ENCODE measurements at regions not wholly inside any gene's neighbourhood (a gene's known extent, or its start where the extent isn't known, plus 50 kb on each side); places are given as distances from the start of the nearest gene placed in this dataset.

DNA sequence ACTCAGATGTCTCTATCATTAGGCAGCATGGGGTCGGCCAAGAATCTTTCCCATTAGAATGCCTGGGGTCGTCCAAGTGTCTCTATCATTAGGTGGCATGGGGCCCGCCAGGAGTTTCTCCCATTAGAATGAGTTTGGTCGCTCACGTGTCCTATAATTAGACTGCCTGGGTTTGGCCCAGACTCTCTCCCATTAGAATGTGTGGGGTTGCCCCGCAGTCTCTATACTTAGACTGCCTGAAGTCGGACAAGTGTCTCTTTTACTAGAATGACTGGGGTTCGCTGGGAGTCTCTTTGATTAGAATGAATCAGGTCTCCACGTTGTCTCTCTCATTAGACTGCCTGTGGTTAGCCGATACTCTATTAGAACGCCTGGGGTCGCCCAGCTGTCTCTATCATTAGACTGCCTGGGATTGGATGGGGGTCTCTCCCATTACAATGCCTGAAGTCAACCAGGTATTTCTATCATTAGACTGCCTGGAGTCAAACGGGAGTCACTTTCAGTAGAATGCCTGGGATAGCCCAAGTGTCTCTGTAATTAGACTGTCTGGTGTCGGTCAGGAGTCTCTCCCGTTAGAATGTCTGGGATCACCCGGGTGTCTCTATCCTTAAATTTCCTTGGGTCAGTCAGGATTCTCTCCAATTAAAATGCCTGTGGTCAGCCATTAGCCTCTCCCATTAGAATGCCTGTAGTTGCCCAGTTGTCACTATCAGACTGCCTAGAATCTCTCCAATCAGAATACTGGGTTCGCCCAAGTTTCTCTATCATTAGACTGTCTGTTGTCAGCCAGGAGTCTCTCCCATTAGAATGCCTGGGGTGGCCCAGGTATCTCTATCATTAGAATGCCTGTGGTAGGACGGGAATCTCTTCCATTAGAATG lies 1454.1 kb downstream of the UQCRFS1 start:
- intact Hi-C loops (cut with DNase I) = no loop called here
- Histone ChIP-seq H3K36me3 (replicated peaks in 1 of 2) (no peaks in the 10 kb centered on the region), H3K9me3 (replicated peaks in 1 of 3) (no peaks in the 10 kb centered on the region), H3K4me3 (no peak overlapping the region), H3K27ac (no peak overlapping the region), H3K4me1 (replicated peaks in 1 of 2) (no peaks in the 10 kb centered on the region), H3K27me3 (no peaks in the 10 kb centered on the region)
- no peak for TF ChIP-seq POLR2A (IDR thresholded peaks at IDR 0.05)
- TF ChIP-seq, protein P1, sequence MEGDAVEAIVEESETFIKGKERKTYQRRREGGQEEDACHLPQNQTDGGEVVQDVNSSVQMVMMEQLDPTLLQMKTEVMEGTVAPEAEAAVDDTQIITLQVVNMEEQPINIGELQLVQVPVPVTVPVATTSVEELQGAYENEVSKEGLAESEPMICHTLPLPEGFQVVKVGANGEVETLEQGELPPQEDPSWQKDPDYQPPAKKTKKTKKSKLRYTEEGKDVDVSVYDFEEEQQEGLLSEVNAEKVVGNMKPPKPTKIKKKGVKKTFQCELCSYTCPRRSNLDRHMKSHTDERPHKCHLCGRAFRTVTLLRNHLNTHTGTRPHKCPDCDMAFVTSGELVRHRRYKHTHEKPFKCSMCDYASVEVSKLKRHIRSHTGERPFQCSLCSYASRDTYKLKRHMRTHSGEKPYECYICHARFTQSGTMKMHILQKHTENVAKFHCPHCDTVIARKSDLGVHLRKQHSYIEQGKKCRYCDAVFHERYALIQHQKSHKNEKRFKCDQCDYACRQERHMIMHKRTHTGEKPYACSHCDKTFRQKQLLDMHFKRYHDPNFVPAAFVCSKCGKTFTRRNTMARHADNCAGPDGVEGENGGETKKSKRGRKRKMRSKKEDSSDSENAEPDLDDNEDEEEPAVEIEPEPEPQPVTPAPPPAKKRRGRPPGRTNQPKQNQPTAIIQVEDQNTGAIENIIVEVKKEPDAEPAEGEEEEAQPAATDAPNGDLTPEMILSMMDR (IDR thresholded peaks at IDR 0.05) = no peak
- WGBS, 4 donors = 80 to 88% (median 84%) methylated on average over 17 to 18 of the region's 18 CpGs
- no peak for DNase-seq

DNA sequence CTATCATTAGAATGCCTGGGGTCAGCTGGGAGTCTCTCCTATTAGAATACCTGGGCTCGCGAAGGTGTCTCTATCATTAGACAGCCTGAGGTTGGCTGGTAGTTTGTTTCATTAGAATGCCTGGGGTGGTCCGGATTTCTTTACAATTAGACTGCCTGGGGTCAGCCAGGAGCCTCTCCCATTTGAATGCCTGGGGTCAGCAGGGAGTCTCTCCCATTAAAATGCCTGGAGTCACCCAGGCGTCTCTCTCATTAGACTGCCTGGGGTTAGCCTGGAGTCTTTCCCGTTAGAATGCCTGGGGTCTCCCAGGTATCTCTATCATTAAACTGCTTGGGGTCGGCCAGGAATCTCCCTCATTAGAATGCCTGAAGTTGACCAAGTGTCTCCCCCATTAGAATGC lies 1458.3 kb downstream of the UQCRFS1 start:
- no peaks in the 10 kb centered on the region for H3K9me3 ChIP-seq (replicated peaks in 1 of 3)
- DNase-seq = no peak
- no peaks in the 10 kb centered on the region for H3K4me1 ChIP-seq (replicated peaks in 1 of 2)
- no peak overlapping the region for H3K4me3 ChIP-seq
- no peaks in the 10 kb centered on the region for H3K36me3 ChIP-seq (replicated peaks in 1 of 2)
- intact Hi-C loops (cut with DNase I) = no loop called here
- no peak overlapping the region for H3K27ac ChIP-seq
- no peaks in the 10 kb centered on the region for H3K27me3 ChIP-seq
- 50 to 72% (median 61%) methylated on average over 1 to 6 of the region's 6 CpGs for WGBS, 4 donors
- no peak for TF ChIP-seq POLR2A (IDR thresholded peaks at IDR 0.05)
- TF ChIP-seq, protein P1 (IDR thresholded peaks at IDR 0.05) = no peak

DNA sequence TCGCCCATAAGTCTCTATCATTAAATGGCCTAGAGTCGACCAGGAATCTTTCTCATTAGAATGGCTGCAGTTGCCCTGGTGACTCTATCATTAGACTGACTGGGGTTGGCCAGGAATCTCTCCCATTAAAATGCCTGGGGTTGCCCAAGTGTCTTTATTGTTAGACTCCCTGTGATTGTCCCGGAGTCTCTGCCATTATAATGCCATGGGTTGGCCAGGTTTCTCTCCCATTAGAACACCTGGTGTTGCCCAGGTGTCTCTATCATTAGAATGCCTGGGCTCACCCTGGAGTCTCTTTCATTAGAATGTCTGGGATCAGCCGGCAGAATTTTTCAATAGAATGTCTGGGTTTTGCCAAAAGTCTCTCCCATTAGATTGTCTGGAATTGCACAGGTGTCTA lies 1459.3 kb downstream of the UQCRFS1 start:
- WGBS, 4 donors = 87 to 94% (median 93%) methylated on average over 4 of the region's 4 CpGs
- no peaks in the 10 kb centered on the region for H3K9me3 ChIP-seq (replicated peaks in 1 of 3)
- intact Hi-C loops (cut with DNase I) = no loop called here
- peak in 1 of 7 donors; percentile 21 for DNase-seq
- no peak overlapping the region for H3K4me3 ChIP-seq
- no peak overlapping the region for H3K27ac ChIP-seq
- TF ChIP-seq, protein P1 (IDR thresholded peaks at IDR 0.05) = no peak
- TF ChIP-seq POLR2A (IDR thresholded peaks at IDR 0.05) = no peak
- no peaks in the 10 kb centered on the region for H3K4me1 ChIP-seq (replicated peaks in 1 of 2)
- H3K27me3 ChIP-seq = no peaks in the 10 kb centered on the region
- no peaks in the 10 kb centered on the region for H3K36me3 ChIP-seq (replicated peaks in 1 of 2)

DNA sequence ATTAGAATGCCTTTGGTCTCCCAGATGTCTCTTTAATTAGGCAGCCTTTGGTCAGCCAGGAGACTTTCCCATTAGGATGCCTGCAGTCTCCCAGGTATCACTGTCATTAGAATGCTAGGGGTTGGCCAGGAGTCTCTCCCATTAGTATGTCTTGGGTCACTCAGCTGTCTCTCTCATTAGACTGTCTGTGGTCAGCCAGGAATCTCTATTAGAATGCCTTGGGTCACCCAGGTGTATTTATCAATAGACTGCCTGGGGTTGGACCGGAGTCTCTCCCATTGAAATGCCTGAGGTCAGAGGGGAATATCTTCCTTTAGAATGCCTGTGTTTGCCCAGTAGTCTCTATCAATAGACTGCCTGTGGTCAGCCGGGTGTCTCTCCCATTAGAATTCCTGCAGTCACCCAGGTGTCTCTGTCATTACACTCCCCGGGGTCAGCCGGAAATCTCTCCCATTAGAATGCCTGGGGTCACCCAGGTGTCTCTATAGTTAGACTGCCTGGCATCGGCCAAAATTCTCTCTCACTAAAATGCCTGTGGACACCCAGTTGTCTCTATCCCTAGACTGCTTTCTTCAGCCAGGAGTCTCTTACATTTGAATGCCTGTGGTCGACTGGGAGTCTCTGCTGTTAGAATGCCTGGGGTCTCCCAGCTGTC lies 1460.3 kb downstream of the UQCRFS1 start:
- Histone ChIP-seq H3K27ac (no peak overlapping the region), H3K27me3 (no peaks in the 10 kb centered on the region), H3K4me3 (no peak overlapping the region), H3K36me3 (replicated peaks in 1 of 2) (no peaks in the 10 kb centered on the region), H3K4me1 (replicated peaks in 1 of 2) (no peaks in the 10 kb centered on the region), H3K9me3 (replicated peaks in 1 of 3) (no peaks in the 10 kb centered on the region)
- TF ChIP-seq, protein P1 (IDR thresholded peaks at IDR 0.05) = no peak
- TF ChIP-seq POLR2A (IDR thresholded peaks at IDR 0.05) = no peak
- DNase-seq = peak in 1 of 7 donors; percentile 7
- intact Hi-C loops (cut with DNase I) = no loop called here
- 86 to 96% (median 93%) methylated on average over 6 of the region's 6 CpGs for WGBS, 4 donors
